ENCODE measurements at regions not wholly inside any gene's neighbourhood (a gene's known extent, or its start where the extent isn't known, plus 50 kb on each side); places are given as distances from the start of the nearest gene placed in this dataset.

DNA sequence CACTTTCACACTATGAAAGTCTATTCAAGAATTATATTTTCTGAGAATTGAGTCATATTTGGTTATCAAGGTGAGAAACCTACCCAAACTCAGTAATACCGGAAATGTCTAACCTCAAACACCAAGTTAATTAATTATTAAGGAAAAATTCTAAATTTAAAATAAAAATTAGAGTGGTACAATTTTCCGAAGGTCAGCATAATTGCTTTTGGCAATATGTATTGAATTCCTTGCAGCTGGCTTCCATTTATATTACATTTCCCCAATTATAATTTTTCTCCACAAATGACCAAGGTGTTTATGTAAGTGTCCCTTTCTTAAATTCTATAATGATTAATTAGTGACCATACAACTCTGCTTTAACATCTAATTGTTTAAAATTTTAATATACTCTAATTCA, 316.0 kb upstream of the IRAK1BP1 start:
- no peak overlapping the region for H2AFZ ChIP-seq
- H3K4me3 ChIP-seq (ENCODE audit: low read depth, low read length): no peak overlapping the region
- H3K4me2 ChIP-seq (ENCODE audit: low read length): no peak overlapping the region
- TF ChIP-seq CTCF (IDR thresholded peaks at IDR 0.05): no peak
- no peaks in the 10 kb centered on the region for H3K79me2 ChIP-seq
- H3K9me3 ChIP-seq (ENCODE audit: control insufficient read depth, low read length): no peaks in the 10 kb centered on the region
- H3K36me3 ChIP-seq (ENCODE audit: control insufficient read depth, insufficient read depth, low read length): no peaks in the 10 kb centered on the region
- no peaks in the 10 kb centered on the region for H3K27me3 ChIP-seq (ENCODE audit: control insufficient read depth, insufficient read depth, low read length)
- no peaks in the 10 kb centered on the region for H3K4me1 ChIP-seq
- no peak overlapping the region for H3K27ac ChIP-seq
- H3K9ac ChIP-seq: no peak overlapping the region

GRCh38 chr6:78552435-78552834, 314.9 kb upstream of the IRAK1BP1 start:
- Histone ChIP-seq H3K27me3 (ENCODE audit: control insufficient read depth, insufficient read depth, low read length) (no peaks in the 10 kb centered on the region), H2AFZ (no peak overlapping the region), H3K9me3 (ENCODE audit: control insufficient read depth, low read length) (no peaks in the 10 kb centered on the region), H3K9ac (no peak overlapping the region), H3K4me1 (no peaks in the 10 kb centered on the region), H3K36me3 (ENCODE audit: control insufficient read depth, insufficient read depth, low read length) (no peaks in the 10 kb centered on the region), H3K79me2 (no peaks in the 10 kb centered on the region), H3K4me3 (ENCODE audit: low read depth, low read length) (no peak overlapping the region), H3K4me2 (ENCODE audit: low read length) (no peak overlapping the region), H3K27ac (no peak overlapping the region)
- TF ChIP-seq CTCF (IDR thresholded peaks at IDR 0.05): no peak

DNA sequence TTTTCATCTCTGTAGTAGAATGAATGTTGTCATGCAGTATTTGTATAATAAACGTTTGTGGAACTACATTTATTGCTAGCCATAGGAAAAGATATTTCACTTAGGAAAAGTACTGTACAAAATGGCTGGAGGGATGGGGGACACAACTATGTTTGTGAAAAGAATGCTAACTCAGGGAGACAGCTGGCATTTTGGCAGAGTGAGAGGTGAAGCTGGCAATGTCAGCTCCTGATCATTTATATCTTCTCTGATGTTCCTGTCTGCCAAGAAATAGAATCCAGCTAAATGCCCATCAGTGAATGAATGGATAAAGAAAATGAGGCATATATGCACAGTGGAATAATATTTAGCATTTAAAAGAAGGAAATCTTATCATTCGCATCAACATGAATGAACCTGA, 313.0 kb upstream of the IRAK1BP1 start:
- Histone ChIP-seq H3K9ac (no peak overlapping the region), H3K4me2 (ENCODE audit: low read length) (no peak overlapping the region), H3K27ac (no peak overlapping the region), H2AFZ (no peak overlapping the region), H3K4me1 (no peaks in the 10 kb centered on the region), H3K79me2 (no peaks in the 10 kb centered on the region), H3K36me3 (ENCODE audit: control insufficient read depth, insufficient read depth, low read length) (no peaks in the 10 kb centered on the region), H3K27me3 (ENCODE audit: control insufficient read depth, insufficient read depth, low read length) (no peaks in the 10 kb centered on the region), H3K4me3 (ENCODE audit: low read depth, low read length) (no peak overlapping the region), H3K9me3 (ENCODE audit: control insufficient read depth, low read length) (no peaks in the 10 kb centered on the region)
- no peak for TF ChIP-seq CTCF (IDR thresholded peaks at IDR 0.05)

- no peak for TF ChIP-seq CTCF (IDR thresholded peaks at IDR 0.05)
- H3K9ac ChIP-seq: no peak overlapping the region
- H3K27me3 ChIP-seq (ENCODE audit: control insufficient read depth, insufficient read depth, low read length): no peaks in the 10 kb centered on the region
- H3K4me1 ChIP-seq: no peaks in the 10 kb centered on the region
- H3K27ac ChIP-seq: no peak overlapping the region
- no peaks in the 10 kb centered on the region for H3K9me3 ChIP-seq (ENCODE audit: control insufficient read depth, low read length)
- no peak overlapping the region for H2AFZ ChIP-seq
- no peaks in the 10 kb centered on the region for H3K36me3 ChIP-seq (ENCODE audit: control insufficient read depth, insufficient read depth, low read length)
- no peaks in the 10 kb centered on the region for H3K79me2 ChIP-seq
- H3K4me2 ChIP-seq (ENCODE audit: low read length): no peak overlapping the region
- H3K4me3 ChIP-seq (ENCODE audit: low read depth, low read length): no peak overlapping the region
Observed at GRCh38 chr6:78559056-78559455, 308.3 kb upstream of the IRAK1BP1 start.

DNA sequence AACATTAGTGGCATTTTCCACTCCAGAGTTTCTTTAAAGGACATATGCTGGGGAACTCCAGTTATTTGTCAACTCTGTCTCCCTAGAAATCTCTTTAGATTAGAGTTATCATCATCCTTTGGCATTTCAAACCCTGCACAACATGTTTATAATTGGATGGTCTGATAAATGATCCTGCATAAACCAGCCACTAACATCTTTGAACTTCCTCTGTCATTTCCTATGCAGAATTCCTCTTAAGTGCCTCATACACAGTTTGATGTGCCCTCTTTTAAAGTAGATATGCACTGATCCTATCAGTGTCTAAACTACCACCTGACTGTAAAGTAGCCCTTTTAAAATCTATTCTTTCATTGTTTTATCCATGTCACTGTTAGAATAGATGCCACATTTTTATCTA, 306.3 kb upstream of the IRAK1BP1 start:
- Histone ChIP-seq H3K9ac (no peak overlapping the region), H3K9me3 (ENCODE audit: control insufficient read depth, low read length) (no peaks in the 10 kb centered on the region), H3K4me3 (ENCODE audit: low read depth, low read length) (no peak overlapping the region), H2AFZ (no peak overlapping the region), H3K27me3 (ENCODE audit: control insufficient read depth, insufficient read depth, low read length) (no peaks in the 10 kb centered on the region), H3K4me2 (ENCODE audit: low read length) (no peak overlapping the region), H3K4me1 (no peaks in the 10 kb centered on the region), H3K36me3 (ENCODE audit: control insufficient read depth, insufficient read depth, low read length) (no peaks in the 10 kb centered on the region), H3K79me2 (no peaks in the 10 kb centered on the region), H3K27ac (no peak overlapping the region)
- no peak for TF ChIP-seq CTCF (IDR thresholded peaks at IDR 0.05)
